IPS-20b (cell line): ENCODE measurements at regions not wholly inside any gene's neighbourhood (a gene's known extent, or its start where the extent isn't known, plus 50 kb on each side); places are given as distances from the start of the nearest gene placed in this dataset.

Experiments
- H3K27ac ChIP-seq: one replicate; pipeline ENCODE4 v1.5.1; 2013; ENCODE audit warnings: low read length
- H3K27me3 ChIP-seq: 2 replicates; pipeline ENCODE4 v1.6.1; 2013; ENCODE audit warnings: mild to moderate bottlenecking, low read length, inconsistent platforms; ENCODE audit not compliant: insufficient read depth
- H3K36me3 ChIP-seq: 2 replicates; pipeline ENCODE4 v1.6.1; 2013; ENCODE audit warnings: low read depth, mild to moderate bottlenecking, inconsistent platforms, low read length, moderate library complexity; ENCODE audit not compliant: insufficient read depth
- H3K4me1 ChIP-seq: 2 replicates; pipeline ENCODE4 v1.6.1; 2013; ENCODE audit warnings: mild to moderate bottlenecking, control low read depth, inconsistent platforms, low read length, moderate library complexity; ENCODE audit not compliant: insufficient read depth
- H3K4me3 ChIP-seq: 2 replicates; pipeline ENCODE4 v1.5.1; 2013; ENCODE audit warnings: mild to moderate bottlenecking, low read length, inconsistent platforms
- H3K9ac ChIP-seq: 2 replicates; pipeline ENCODE4 v1.6.1; 2013; ENCODE audit warnings: low read depth, mild to moderate bottlenecking, inconsistent platforms, low read length, moderate library complexity
- H3K9me3 ChIP-seq: 2 replicates; pipeline ENCODE4 v1.6.1; 2013; ENCODE audit warnings: mild to moderate bottlenecking, low read depth, low read length, inconsistent platforms; ENCODE audit not compliant: insufficient read depth

DNA sequence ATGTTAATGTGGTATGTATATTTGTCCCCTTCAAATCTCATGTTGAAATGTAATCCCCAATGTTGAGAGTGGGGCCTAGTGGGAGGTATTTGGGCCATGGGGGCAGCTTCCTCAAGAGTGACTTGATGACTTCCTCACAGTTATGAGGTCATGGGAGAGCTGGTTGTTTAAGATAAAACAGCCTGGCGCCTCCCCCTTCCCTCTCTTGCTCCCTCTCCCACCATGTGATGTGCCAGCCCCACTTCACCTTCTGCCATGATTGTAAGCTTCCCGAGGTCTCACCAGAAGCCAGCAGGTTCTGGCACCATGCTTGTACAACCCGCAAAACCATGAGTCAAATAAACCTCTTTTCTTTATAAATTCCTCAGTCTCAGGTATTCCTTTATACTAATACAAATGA, 258.3 kb upstream of the POU3F3 start:
- H3K4me3 ChIP-seq = no peak overlapping the region
- no peaks in the 10 kb centered on the region for H3K27me3 ChIP-seq
- H3K9ac ChIP-seq = no peak overlapping the region
- no peaks in the 10 kb centered on the region for H3K36me3 ChIP-seq
- no peak overlapping the region for H3K27ac ChIP-seq
- peaks cover 30% of the 10 kb centered on the region for H3K9me3 ChIP-seq
- no peaks in the 10 kb centered on the region for H3K4me1 ChIP-seq

DNA sequence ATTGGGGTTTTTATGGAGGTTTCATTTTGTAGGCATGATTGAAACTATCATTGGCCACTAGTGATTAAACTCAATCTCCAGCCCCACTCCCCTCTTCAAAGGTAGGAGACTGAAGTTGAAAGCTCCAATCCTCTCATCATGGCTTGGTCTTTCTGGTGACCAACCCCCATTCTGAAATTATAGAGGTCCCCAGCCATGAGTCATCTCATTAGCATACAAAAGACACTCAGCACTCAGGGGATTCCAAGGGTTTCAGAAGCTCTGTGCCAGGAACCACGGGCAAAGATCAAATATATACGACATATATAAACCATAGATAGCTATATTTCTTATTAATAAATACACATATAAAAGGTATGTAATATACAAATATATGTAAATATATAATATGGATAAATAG, 256.0 kb upstream of the POU3F3 start:
- H3K4me3 ChIP-seq = no peak overlapping the region
- H3K9ac ChIP-seq = no peak overlapping the region

DNA sequence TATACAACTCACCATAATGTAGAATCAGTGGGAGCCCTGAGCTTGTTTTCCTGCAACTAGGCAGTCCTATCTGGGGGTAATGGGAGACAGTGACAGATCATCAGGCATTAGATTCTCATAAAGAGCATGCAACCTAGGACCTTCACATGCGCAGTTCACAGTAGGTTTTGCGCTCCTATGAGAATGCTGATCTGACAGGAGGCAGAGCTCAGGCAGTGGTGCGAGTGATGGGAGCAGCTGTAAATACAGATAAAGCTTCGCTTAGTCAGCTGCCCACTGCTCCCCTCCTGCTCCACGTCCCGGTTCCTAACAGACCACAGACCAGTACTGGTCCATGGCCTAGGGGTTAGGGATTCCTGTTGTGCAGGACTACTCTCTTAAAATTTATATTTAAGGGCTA, 255.3 kb upstream of the POU3F3 start:
- H3K27ac ChIP-seq = no peak overlapping the region
- H3K36me3 ChIP-seq = no peaks in the 10 kb centered on the region
- H3K9ac ChIP-seq = no peak overlapping the region
- peaks cover 15% of the 10 kb centered on the region for H3K9me3 ChIP-seq
- H3K4me1 ChIP-seq = no peaks in the 10 kb centered on the region
- H3K27me3 ChIP-seq = no peaks in the 10 kb centered on the region
- H3K4me3 ChIP-seq = no peak overlapping the region

More for the DNA sequence above, 256.0 kb upstream of the POU3F3 start:
- H3K9me3 ChIP-seq = peaks cover 15% of the 10 kb centered on the region
- no peaks in the 10 kb centered on the region for H3K36me3 ChIP-seq
- no peaks in the 10 kb centered on the region for H3K27me3 ChIP-seq
- no peak overlapping the region for H3K27ac ChIP-seq
- H3K4me1 ChIP-seq = no peaks in the 10 kb centered on the region

DNA sequence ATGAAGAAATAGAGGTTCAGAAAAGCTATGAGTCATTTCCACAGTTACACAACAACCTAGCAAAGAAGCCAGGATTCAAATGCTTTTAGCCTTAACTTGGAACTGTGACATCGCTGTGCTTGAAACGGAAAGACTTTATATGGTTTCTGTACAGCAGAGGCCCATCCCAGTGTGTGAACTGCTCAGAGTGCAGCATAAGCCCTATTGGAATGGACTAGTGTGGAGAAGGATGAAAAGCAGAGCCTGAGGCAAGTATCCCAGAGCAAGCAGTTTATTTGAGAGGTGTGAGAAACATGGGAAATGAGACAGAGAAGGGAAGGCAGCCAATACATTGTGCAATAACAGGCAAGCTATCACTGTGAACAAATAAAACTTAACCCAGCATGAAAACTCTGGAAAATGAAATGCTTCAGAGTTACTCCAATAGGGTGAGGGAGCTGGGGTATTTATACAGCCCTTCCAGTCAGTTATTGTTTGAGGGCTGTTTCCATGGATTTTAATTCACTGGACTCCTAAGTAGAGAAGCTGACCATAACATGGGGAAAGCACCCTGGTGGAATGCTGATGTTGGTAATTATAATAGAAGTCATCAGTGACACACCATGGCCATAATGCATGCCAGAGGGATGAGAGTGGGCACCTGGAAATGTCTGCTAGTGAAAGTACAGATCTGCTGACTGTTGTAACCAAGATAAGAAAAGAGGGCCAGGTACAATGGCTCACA, 254.0 kb upstream of the POU3F3 start:
- H3K27ac ChIP-seq = no peak overlapping the region
- no peaks in the 10 kb centered on the region for H3K4me1 ChIP-seq
- H3K36me3 ChIP-seq = no peaks in the 10 kb centered on the region
- no peak overlapping the region for H3K9ac ChIP-seq
- H3K4me3 ChIP-seq = no peak overlapping the region
- peaks cover 26% of the 10 kb centered on the region; the same call in 1 of the 2 replicates for H3K9me3 ChIP-seq
- H3K27me3 ChIP-seq = no peaks in the 10 kb centered on the region

DNA sequence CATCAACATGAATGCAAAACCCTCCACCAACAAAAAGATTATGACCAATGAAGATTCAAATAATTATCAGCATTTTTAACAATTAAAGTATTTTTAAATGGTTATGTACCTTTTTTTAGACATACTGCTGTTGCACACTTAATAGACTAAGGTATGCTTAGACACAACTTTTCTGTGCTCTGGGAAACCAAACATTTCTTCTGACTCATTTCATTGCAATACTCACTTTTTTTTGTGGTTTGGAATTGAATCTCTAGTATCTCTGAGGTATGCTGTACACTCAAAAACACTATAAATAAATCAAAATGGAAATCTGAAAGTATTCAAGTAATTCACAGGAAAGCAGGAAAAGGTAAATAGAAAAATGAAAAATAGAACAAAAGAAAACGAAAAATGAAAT, 247.9 kb upstream of the POU3F3 start:
- Histone ChIP-seq H3K36me3 (no peaks in the 10 kb centered on the region), H3K4me1 (no peaks in the 10 kb centered on the region), H3K9me3 (peaks cover 43% of the 10 kb centered on the region), H3K27me3 (no peaks in the 10 kb centered on the region), H3K4me3 (no peak overlapping the region), H3K9ac (no peak overlapping the region), H3K27ac (no peak overlapping the region)

- Histone ChIP-seq H3K4me3 (no peak overlapping the region), H3K36me3 (no peaks in the 10 kb centered on the region), H3K27ac (no peak overlapping the region), H3K4me1 (no peaks in the 10 kb centered on the region), H3K9ac (no peak overlapping the region), H3K27me3 (no peaks in the 10 kb centered on the region), H3K9me3 (no peaks in the 10 kb centered on the region)
These were observed 237.1 kb upstream of the POU3F3 start for GRCh38 chr2:104616856-104617255.

- no peaks in the 10 kb centered on the region for H3K4me1 ChIP-seq
- H3K27ac ChIP-seq = no peak overlapping the region
- H3K27me3 ChIP-seq = no peaks in the 10 kb centered on the region
- H3K36me3 ChIP-seq = no peaks in the 10 kb centered on the region
- no peak overlapping the region for H3K4me3 ChIP-seq
- no peak overlapping the region for H3K9ac ChIP-seq
- H3K9me3 ChIP-seq = no peaks in the 10 kb centered on the region; the same call in 1 of the 2 replicates
These were observed 233.1 kb upstream of the POU3F3 start for GRCh38 chr2:104620801-104621200.

- Histone ChIP-seq H3K9me3 (no peaks in the 10 kb centered on the region), H3K4me1 (no peaks in the 10 kb centered on the region; the same call in 1 of the 2 replicates), H3K36me3 (no peaks in the 10 kb centered on the region), H3K27me3 (no peaks in the 10 kb centered on the region), H3K4me3 (no peak overlapping the region), H3K9ac (no peak overlapping the region), H3K27ac (no peak overlapping the region)
These were observed 218.3 kb upstream of the POU3F3 start for GRCh38 chr2:104635608-104636007.

- no peaks in the 10 kb centered on the region for H3K9me3 ChIP-seq
- no peaks in the 10 kb centered on the region; the same call in 1 of the 2 replicates for H3K4me1 ChIP-seq
- H3K4me3 ChIP-seq = no peak overlapping the region
- H3K36me3 ChIP-seq = no peaks in the 10 kb centered on the region
- no peaks in the 10 kb centered on the region for H3K27me3 ChIP-seq
- no peak overlapping the region for H3K9ac ChIP-seq
- H3K27ac ChIP-seq = no peak overlapping the region
These were observed 215.6 kb upstream of the POU3F3 start for GRCh38 chr2:104638190-104638858.

DNA sequence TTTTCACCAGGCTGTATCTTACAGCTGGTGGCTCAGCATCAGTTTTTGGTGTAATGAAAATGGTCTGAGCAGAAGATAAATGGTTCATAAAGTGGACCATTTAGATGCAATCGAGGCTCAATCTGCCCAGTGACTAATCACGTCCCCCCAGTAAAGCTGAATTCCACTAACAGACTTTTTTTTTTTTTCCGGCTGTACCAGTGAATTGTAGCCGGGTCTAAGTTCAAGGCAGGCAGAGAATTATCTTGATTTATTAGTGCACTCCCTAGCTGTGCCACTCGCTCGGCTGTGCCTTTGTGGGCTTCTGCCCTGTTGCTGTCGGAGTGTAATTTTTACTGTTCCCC, 215.1 kb upstream of the POU3F3 start:
- no peak overlapping the region for H3K9ac ChIP-seq
- no peak overlapping the region for H3K4me3 ChIP-seq
- H3K4me1 ChIP-seq = no peaks in the 10 kb centered on the region; the same call in 1 of the 2 replicates
- H3K36me3 ChIP-seq = no peaks in the 10 kb centered on the region
- H3K27ac ChIP-seq = no peak overlapping the region
- H3K9me3 ChIP-seq = no peaks in the 10 kb centered on the region
- H3K27me3 ChIP-seq = no peaks in the 10 kb centered on the region

GRCh38 chr2:104641786-104642185, 212.1 kb upstream of the POU3F3 start:
- Histone ChIP-seq H3K9me3 (no peaks in the 10 kb centered on the region), H3K27me3 (no peaks in the 10 kb centered on the region), H3K4me3 (no peak overlapping the region), H3K4me1 (no peaks in the 10 kb centered on the region; the same call in 1 of the 2 replicates), H3K27ac (no peak overlapping the region), H3K36me3 (no peaks in the 10 kb centered on the region), H3K9ac (no peak overlapping the region)

DNA sequence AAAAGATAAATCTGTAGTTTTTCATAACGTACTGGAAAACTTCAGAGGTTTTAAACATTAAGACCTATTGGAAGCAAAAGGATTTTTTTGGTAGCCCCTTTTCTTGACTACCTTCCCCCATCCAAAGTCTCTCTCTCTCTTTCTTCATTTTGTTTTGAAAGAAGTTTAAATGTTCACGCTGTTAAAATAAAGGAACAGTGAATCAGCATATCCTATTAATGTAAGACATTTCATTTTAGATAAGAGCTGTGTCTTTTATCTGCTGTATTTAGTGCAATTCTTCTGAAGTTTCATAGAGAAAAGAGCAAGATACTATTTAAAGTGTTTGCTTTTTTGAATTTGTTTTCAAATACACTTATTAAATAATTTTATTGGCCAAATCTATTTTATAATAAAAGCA, 205.5 kb upstream of the POU3F3 start:
- H3K9ac ChIP-seq = no peak overlapping the region
- no peak overlapping the region for H3K27ac ChIP-seq
- H3K4me3 ChIP-seq = no peak overlapping the region
- H3K27me3 ChIP-seq = no peaks in the 10 kb centered on the region
- no peaks in the 10 kb centered on the region for H3K9me3 ChIP-seq
- no peaks in the 10 kb centered on the region for H3K4me1 ChIP-seq
- H3K36me3 ChIP-seq = no peaks in the 10 kb centered on the region
